ENCODE measurements at regions not wholly inside any gene's neighbourhood (a gene's known extent, or its start where the extent isn't known, plus 50 kb on each side); places are given as distances from the start of the nearest gene placed in this dataset.

GRCh38 chr16:18039931-18040330 is 296.6 kb downstream of the NPIPA8 start:
- TF ChIP-seq CTCF (IDR thresholded peaks at IDR 0.05; ENCODE audit: insufficient read depth, low read depth, low read length): no peak
- DNase-seq (ENCODE audit: low read depth): no peak
- no peaks in the 10 kb centered on the region for H3K27me3 ChIP-seq (ENCODE audit: control insufficient read depth, insufficient read depth, low read length)
- H3K36me3 ChIP-seq (ENCODE audit: control insufficient read depth, insufficient read depth, low read length): no peaks in the 10 kb centered on the region
- CTCF ChIA-PET: no interaction called here
- no peak overlapping the region for H3K4me3 ChIP-seq (ENCODE audit: low read depth, low read length)
- POLR2A ChIA-PET: no interaction called here

GRCh38 chr16:18037051-18037450 is 299.5 kb downstream of the NPIPA8 start:
- CTCF ChIA-PET: no interaction called here

GRCh38 chr16:18024611-18025010 is 311.9 kb downstream of the NPIPA8 start:
- CTCF ChIA-PET: no interaction called here

More at GRCh38 chr16:18037051-18037450, 299.5 kb downstream of the NPIPA8 start:
- POLR2A ChIA-PET: no interaction called here
- no peak overlapping the region for H3K4me3 ChIP-seq (ENCODE audit: low read depth, low read length)
- H3K36me3 ChIP-seq (ENCODE audit: control insufficient read depth, insufficient read depth, low read length): no peaks in the 10 kb centered on the region
- no peaks in the 10 kb centered on the region for H3K27me3 ChIP-seq (ENCODE audit: control insufficient read depth, insufficient read depth, low read length)
- DNase-seq (ENCODE audit: low read depth): no peak
- no peak for TF ChIP-seq CTCF (IDR thresholded peaks at IDR 0.05; ENCODE audit: insufficient read depth, low read depth, low read length)

GRCh38 chr16:18018376-18018775 is 318.2 kb downstream of the NPIPA8 start:
- no peaks in the 10 kb centered on the region for H3K36me3 ChIP-seq (ENCODE audit: control insufficient read depth, insufficient read depth, low read length)
- POLR2A ChIA-PET: no interaction called here

More at GRCh38 chr16:18024611-18025010, 311.9 kb downstream of the NPIPA8 start:
- H3K27me3 ChIP-seq (ENCODE audit: control insufficient read depth, insufficient read depth, low read length): no peaks in the 10 kb centered on the region
- POLR2A ChIA-PET: no interaction called here
- H3K4me3 ChIP-seq (ENCODE audit: low read depth, low read length): no peak overlapping the region
- no peaks in the 10 kb centered on the region for H3K36me3 ChIP-seq (ENCODE audit: control insufficient read depth, insufficient read depth, low read length)
- no peak for TF ChIP-seq CTCF (IDR thresholded peaks at IDR 0.05; ENCODE audit: insufficient read depth, low read depth, low read length)
- DNase-seq (ENCODE audit: low read depth): no peak

GRCh38 chr16:18013863-18014262 is 322.7 kb downstream of the NPIPA8 start:
- ChIA-PET POLR2A (no interaction called here), CTCF (no interaction called here)
- no peaks in the 10 kb centered on the region for H3K36me3 ChIP-seq (ENCODE audit: control insufficient read depth, insufficient read depth, low read length)
- H3K27me3 ChIP-seq (ENCODE audit: control insufficient read depth, insufficient read depth, low read length): no peaks in the 10 kb centered on the region
- H3K4me3 ChIP-seq (ENCODE audit: low read depth, low read length): no peak overlapping the region
- no peak for TF ChIP-seq CTCF (IDR thresholded peaks at IDR 0.05; ENCODE audit: insufficient read depth, low read depth, low read length)
- DNase-seq (ENCODE audit: low read depth): no peak

More at GRCh38 chr16:18018376-18018775, 318.2 kb downstream of the NPIPA8 start:
- no peak overlapping the region for H3K4me3 ChIP-seq (ENCODE audit: low read depth, low read length)
- CTCF ChIA-PET: no interaction called here
- TF ChIP-seq CTCF (IDR thresholded peaks at IDR 0.05; ENCODE audit: insufficient read depth, low read depth, low read length): no peak
- DNase-seq (ENCODE audit: low read depth): no peak
- H3K27me3 ChIP-seq (ENCODE audit: control insufficient read depth, insufficient read depth, low read length): no peaks in the 10 kb centered on the region
